ENCODE measurements at regions not wholly inside any gene's neighbourhood (a gene's known extent, or its start where the extent isn't known, plus 50 kb on each side); places are given as distances from the start of the nearest gene placed in this dataset.

GRCh38 chr2:125561302-125561701 is 1094.7 kb upstream of the GYPC start:
- no peaks in the 10 kb centered on the region for H4K20me1 ChIP-seq (ENCODE audit: insufficient read depth, low read length)
- H3K36me3 ChIP-seq (ENCODE audit: insufficient read depth, low read length) = no peaks in the 10 kb centered on the region
- TF ChIP-seq EZH2 (IDR thresholded peaks at IDR 0.05; ENCODE audit: borderline replicate concordance, low read length) = no peak
- TF ChIP-seq, protein P1, sequence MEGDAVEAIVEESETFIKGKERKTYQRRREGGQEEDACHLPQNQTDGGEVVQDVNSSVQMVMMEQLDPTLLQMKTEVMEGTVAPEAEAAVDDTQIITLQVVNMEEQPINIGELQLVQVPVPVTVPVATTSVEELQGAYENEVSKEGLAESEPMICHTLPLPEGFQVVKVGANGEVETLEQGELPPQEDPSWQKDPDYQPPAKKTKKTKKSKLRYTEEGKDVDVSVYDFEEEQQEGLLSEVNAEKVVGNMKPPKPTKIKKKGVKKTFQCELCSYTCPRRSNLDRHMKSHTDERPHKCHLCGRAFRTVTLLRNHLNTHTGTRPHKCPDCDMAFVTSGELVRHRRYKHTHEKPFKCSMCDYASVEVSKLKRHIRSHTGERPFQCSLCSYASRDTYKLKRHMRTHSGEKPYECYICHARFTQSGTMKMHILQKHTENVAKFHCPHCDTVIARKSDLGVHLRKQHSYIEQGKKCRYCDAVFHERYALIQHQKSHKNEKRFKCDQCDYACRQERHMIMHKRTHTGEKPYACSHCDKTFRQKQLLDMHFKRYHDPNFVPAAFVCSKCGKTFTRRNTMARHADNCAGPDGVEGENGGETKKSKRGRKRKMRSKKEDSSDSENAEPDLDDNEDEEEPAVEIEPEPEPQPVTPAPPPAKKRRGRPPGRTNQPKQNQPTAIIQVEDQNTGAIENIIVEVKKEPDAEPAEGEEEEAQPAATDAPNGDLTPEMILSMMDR (IDR thresholded peaks at IDR 0.05; ENCODE audit: low read length) = no peak
- no peak overlapping the region for H3K4me3 ChIP-seq (ENCODE audit: low read depth, low read length, poor library complexity, severe bottlenecking)
- H3K27ac ChIP-seq (ENCODE audit: low read depth, low read length, poor library complexity, severe bottlenecking) = no peak overlapping the region
- no peak overlapping the region for H3K4me2 ChIP-seq (ENCODE audit: low read length)
- H3K27me3 ChIP-seq (ENCODE audit: insufficient read depth, low read length) = no peaks in the 10 kb centered on the region
- no peaks in the 10 kb centered on the region for H3F3A ChIP-seq (ENCODE audit: insufficient read depth, low read length)
- no peaks in the 10 kb centered on the region for H3K9me2 ChIP-seq (ENCODE audit: low read depth, low read length)
- no peak overlapping the region for H3K9ac ChIP-seq (ENCODE audit: low read length)
- H3K79me2 ChIP-seq (ENCODE audit: insufficient read depth, low read length) = no peaks in the 10 kb centered on the region
- H3K9me3 ChIP-seq (ENCODE audit: low read length) = no peaks in the 10 kb centered on the region
- no peak overlapping the region for H2AFZ ChIP-seq (ENCODE audit: low read length)
- no peaks in the 10 kb centered on the region for H3K4me1 ChIP-seq (ENCODE audit: insufficient read depth, low read length, severe bottlenecking)

DNA sequence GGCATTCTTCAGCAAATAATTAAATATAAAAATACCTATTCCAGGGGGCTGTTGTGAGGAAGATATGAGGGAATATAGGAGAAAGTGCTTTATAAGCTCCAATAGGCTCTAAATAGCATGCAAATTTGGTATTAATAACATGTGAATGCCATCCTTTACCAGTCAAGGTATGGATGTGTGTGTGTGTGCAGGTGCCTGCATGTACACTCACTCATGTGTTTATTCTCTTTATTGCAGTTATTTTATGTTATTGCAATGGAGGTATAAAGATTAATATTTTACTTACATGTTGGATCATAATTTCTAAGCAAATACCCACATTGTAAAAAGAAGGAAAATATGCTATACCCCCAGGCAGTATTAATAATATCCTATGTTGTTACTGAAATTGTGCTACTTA is 1093.0 kb upstream of the GYPC start:
- Histone ChIP-seq H3K9me2 (ENCODE audit: low read depth, low read length) (no peaks in the 10 kb centered on the region), H3F3A (ENCODE audit: insufficient read depth, low read length) (no peaks in the 10 kb centered on the region), H3K9me3 (ENCODE audit: low read length) (no peaks in the 10 kb centered on the region), H3K4me1 (ENCODE audit: insufficient read depth, low read length, severe bottlenecking) (no peaks in the 10 kb centered on the region), H4K20me1 (ENCODE audit: insufficient read depth, low read length) (no peaks in the 10 kb centered on the region), H3K36me3 (ENCODE audit: insufficient read depth, low read length) (no peaks in the 10 kb centered on the region), H3K27ac (ENCODE audit: low read depth, low read length, poor library complexity, severe bottlenecking) (no peak overlapping the region), H2AFZ (ENCODE audit: low read length) (no peak overlapping the region), H3K9ac (ENCODE audit: low read length) (no peak overlapping the region), H3K4me2 (ENCODE audit: low read length) (no peak overlapping the region), H3K27me3 (ENCODE audit: insufficient read depth, low read length) (no peaks in the 10 kb centered on the region), H3K79me2 (ENCODE audit: insufficient read depth, low read length) (no peaks in the 10 kb centered on the region), H3K4me3 (ENCODE audit: low read depth, low read length, poor library complexity, severe bottlenecking) (no peak overlapping the region)
- TF ChIP-seq EZH2 (IDR thresholded peaks at IDR 0.05; ENCODE audit: borderline replicate concordance, low read length) = no peak
- TF ChIP-seq, protein P1 (IDR thresholded peaks at IDR 0.05; ENCODE audit: low read length) = no peak

DNA sequence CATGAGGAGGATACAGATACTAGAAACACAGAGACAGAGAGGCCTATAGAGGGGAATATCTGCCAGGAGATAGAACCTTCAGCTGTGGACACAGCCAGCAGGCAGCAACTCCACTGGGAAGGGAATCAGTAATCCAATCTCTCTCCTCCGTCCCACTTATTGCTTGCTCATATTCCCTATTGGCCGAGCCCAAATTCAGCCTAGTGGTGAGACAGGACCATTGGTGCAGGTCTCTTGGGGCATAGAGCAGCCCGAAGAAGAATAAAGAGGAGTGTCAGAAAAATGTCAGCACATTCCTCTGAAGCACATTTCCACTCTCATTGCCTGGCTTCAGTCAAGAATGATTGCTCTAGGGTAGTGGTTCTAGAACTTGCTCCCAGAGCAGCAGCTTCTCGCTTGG is 1091.5 kb upstream of the GYPC start:
- no peaks in the 10 kb centered on the region for H3K79me2 ChIP-seq (ENCODE audit: insufficient read depth, low read length)
- H3K9me2 ChIP-seq (ENCODE audit: low read depth, low read length) = no peaks in the 10 kb centered on the region
- TF ChIP-seq EZH2 (IDR thresholded peaks at IDR 0.05; ENCODE audit: borderline replicate concordance, low read length) = no peak
- TF ChIP-seq, protein P1 (IDR thresholded peaks at IDR 0.05; ENCODE audit: low read length) = no peak
- H3K4me3 ChIP-seq (ENCODE audit: low read depth, low read length, poor library complexity, severe bottlenecking) = no peak overlapping the region
- no peaks in the 10 kb centered on the region for H4K20me1 ChIP-seq (ENCODE audit: insufficient read depth, low read length)
- no peaks in the 10 kb centered on the region for H3K36me3 ChIP-seq (ENCODE audit: insufficient read depth, low read length)
- H3K9ac ChIP-seq (ENCODE audit: low read length) = no peak overlapping the region
- H3K27ac ChIP-seq (ENCODE audit: low read depth, low read length, poor library complexity, severe bottlenecking) = no peak overlapping the region
- no peak overlapping the region for H2AFZ ChIP-seq (ENCODE audit: low read length)
- H3K9me3 ChIP-seq (ENCODE audit: low read length) = no peaks in the 10 kb centered on the region
- no peaks in the 10 kb centered on the region for H3K4me1 ChIP-seq (ENCODE audit: insufficient read depth, low read length, severe bottlenecking)
- H3K27me3 ChIP-seq (ENCODE audit: insufficient read depth, low read length) = no peaks in the 10 kb centered on the region
- H3F3A ChIP-seq (ENCODE audit: insufficient read depth, low read length) = no peaks in the 10 kb centered on the region
- no peak overlapping the region for H3K4me2 ChIP-seq (ENCODE audit: low read length)
